IPS-18a (cell line): ENCODE measurements at regions not wholly inside any gene's neighbourhood (a gene's known extent, or its start where the extent isn't known, plus 50 kb on each side); places are given as distances from the start of the nearest gene placed in this dataset.

Experiments used
- H3K27ac ChIP-seq: one replicate; pipeline ENCODE4 v1.5.1; 2013; ENCODE audit warnings: low read length
- H3K27me3 ChIP-seq: one replicate; pipeline ENCODE4 v1.6.1; 2013; ENCODE audit warnings: mild to moderate bottlenecking, low read length; ENCODE audit not compliant: control insufficient read depth, insufficient read depth
- H3K36me3 ChIP-seq: one replicate; pipeline ENCODE4 v1.6.1; 2013; ENCODE audit warnings: low read depth, low read length; ENCODE audit not compliant: control insufficient read depth
- H3K4me1 ChIP-seq: one replicate; pipeline ENCODE4 v1.6.1; 2013; ENCODE audit warnings: low read depth, low read length; ENCODE audit not compliant: control insufficient read depth
- H3K4me3 ChIP-seq: one replicate; pipeline ENCODE4 v1.5.1; 2013; ENCODE audit warnings: low read length
- H3K9ac ChIP-seq: one replicate; pipeline ENCODE4 v1.6.1; 2013; ENCODE audit warnings: mild to moderate bottlenecking, low read length, moderate library complexity
- H3K9me3 ChIP-seq: one replicate; pipeline ENCODE4 v1.6.1; 2013; ENCODE audit warnings: low read depth, low read length; ENCODE audit not compliant: control insufficient read depth

DNA sequence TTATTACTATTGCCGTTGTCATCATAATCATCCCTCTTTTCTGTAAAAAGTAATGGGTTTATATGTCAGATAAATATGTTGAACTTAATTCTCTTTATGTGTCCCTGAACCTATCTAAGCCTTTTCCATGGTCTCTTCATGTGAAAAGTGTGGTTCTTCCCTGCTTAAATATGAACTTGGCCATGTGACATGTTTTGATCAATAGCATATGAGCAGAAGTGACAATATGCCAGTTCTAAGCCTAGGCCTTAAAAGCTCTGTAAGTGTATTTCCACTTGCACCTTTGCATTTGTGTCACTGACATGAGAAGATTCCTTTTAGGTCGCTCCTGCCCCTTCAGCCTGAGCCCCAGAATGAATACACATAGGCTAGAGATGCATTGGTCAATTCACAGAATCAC lies 188.4 kb upstream of the CCN2 start:
- Histone ChIP-seq H3K36me3 (no peaks in the 10 kb centered on the region), H3K9ac (no peak overlapping the region), H3K9me3 (no peaks in the 10 kb centered on the region), H3K4me3 (no peak overlapping the region), H3K27me3 (no peaks in the 10 kb centered on the region), H3K27ac (no peak overlapping the region), H3K4me1 (no peaks in the 10 kb centered on the region)

- Histone ChIP-seq H3K4me3 (no peak overlapping the region), H3K27me3 (no peaks in the 10 kb centered on the region)
These were observed 185.8 kb upstream of the CCN2 start for GRCh38 chr6:132136981-132137380.

GRCh38 chr6:132135409-132135808 lies 184.2 kb upstream of the CCN2 start:
- Histone ChIP-seq H3K9ac (no peak overlapping the region), H3K9me3 (no peaks in the 10 kb centered on the region), H3K27ac (no peak overlapping the region), H3K4me1 (peaks cover 32% of the 10 kb centered on the region), H3K27me3 (no peaks in the 10 kb centered on the region), H3K4me3 (no peak overlapping the region), H3K36me3 (no peaks in the 10 kb centered on the region)

More at GRCh38 chr6:132136981-132137380, 185.8 kb upstream of the CCN2 start:
- no peak overlapping the region for H3K9ac ChIP-seq
- H3K4me1 ChIP-seq, result peaks cover 18% of the 10 kb centered on the region
- no peaks in the 10 kb centered on the region for H3K36me3 ChIP-seq
- H3K9me3 ChIP-seq, result no peaks in the 10 kb centered on the region
- H3K27ac ChIP-seq, result no peak overlapping the region

DNA sequence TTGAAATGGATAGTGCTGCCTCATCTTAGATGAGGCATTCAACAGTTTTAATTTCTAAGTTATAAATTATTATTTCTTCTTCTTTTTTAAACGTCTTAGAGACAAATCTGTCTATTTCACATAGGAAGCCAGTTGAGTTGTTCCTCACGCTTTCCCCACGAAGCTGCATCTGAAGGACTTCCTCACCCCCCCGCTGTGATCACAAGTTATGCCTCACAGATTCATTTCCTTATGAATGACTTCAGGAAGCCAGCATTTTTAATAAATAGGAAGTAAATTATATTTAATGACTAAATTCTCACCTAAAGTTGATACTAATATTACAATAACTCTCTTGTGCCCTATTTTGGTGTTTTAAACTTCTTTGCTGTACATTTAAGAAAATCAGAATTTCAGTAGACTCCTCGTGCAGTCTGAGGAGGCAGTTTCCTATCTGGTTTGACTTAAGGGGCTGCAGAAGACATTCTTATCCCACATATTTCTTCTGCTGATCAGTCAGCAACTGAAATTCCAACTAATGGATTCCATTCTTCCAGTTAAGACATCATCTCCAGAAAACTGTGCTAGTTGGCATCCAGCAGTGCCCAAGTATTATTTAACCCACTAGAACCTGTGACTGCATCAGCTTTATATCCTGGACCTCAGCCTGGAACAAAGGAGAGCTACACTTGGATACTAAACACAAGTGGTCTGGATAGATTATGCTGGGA lies 182.7 kb upstream of the CCN2 start:
- no peaks in the 10 kb centered on the region for H3K27me3 ChIP-seq
- H3K36me3 ChIP-seq, result no peaks in the 10 kb centered on the region
- no peak overlapping the region for H3K4me3 ChIP-seq
- H3K9me3 ChIP-seq, result no peaks in the 10 kb centered on the region
- H3K9ac ChIP-seq, result no peak overlapping the region
- H3K27ac ChIP-seq, result no peak overlapping the region
- peaks cover 32% of the 10 kb centered on the region for H3K4me1 ChIP-seq

DNA sequence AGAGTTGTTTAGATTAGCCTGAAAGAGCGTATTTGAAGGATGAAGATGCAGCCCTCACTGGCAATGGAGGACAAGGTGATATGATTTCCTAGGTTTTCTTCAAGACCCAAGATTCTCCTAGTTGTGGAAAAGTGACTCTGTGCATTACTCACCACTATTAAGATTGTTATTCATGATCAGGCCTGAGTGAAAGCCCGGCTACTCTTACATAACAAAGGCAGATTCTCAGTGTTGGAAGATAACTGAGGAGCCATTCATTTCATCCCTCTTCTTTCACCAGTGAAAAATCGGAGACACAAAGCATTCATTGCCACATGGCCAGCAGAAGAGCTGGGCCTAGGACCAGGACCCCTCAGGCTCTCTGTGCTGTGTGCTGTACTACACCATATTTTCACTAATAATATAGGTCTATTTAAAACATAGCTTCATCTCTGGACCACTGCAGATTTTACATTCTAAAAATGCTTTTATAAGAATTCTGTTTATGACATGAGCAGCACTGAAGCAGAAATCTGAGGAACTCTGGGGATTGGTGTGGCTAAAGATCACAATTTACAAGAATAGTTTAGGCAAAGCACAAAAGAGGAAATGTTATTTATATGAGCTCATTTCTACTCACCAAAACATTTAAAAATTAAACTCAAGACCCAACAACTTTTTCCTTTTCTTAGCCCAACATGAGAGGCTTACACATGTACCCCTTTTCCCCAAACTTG lies 181.9 kb upstream of the CCN2 start:
- Histone ChIP-seq H3K27me3 (no peaks in the 10 kb centered on the region), H3K4me3 (no peak overlapping the region), H3K27ac (no peak overlapping the region), H3K9me3 (no peaks in the 10 kb centered on the region), H3K9ac (no peak overlapping the region), H3K4me1 (peaks cover 32% of the 10 kb centered on the region), H3K36me3 (no peaks in the 10 kb centered on the region)

DNA sequence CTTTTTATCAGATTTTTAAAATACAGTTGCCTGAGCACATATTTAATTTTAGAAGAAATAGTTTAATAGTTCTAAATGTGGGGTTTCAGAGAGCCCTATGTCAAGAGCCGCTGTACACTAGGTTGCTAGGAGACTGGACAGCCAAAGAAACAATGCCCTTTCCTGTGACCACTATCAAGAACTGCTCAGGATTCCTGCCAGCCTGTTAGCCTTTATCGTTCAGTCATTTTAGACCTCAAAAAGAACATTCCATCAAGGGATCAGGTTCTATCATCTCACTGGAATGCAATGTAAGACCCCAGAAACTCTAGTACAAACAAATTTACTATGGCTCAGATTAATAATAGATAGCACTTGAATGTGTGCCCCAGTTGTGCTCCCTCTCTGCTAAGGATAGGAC lies 181.2 kb upstream of the CCN2 start:
- Histone ChIP-seq H3K27ac (no peak overlapping the region), H3K9ac (no peak overlapping the region), H3K4me1 (peaks cover 32% of the 10 kb centered on the region), H3K4me3 (no peak overlapping the region), H3K36me3 (no peaks in the 10 kb centered on the region), H3K9me3 (no peaks in the 10 kb centered on the region), H3K27me3 (no peaks in the 10 kb centered on the region)

DNA sequence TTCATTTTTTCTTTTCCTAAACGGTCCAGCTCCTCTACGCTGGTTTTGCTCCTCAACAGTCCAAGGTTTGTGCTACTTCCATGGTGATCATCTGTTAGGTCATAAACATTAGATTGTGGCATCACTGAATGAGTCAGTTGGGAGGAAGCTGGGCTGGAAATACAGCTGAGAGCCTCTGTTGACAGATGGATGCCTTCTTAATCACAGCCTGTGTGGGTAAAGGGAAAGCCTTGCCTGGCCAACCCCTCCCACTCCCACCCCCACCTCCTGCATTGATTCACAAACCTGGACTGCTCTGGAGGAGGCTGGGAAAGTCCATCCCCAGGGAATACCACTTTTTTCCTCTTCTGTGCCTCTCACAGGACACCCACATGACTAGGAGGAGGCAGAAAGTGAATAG lies 180.6 kb upstream of the CCN2 start:
- Histone ChIP-seq H3K27me3 (no peaks in the 10 kb centered on the region), H3K27ac (no peak overlapping the region), H3K4me3 (no peak overlapping the region), H3K9me3 (no peaks in the 10 kb centered on the region), H3K4me1 (peaks cover 32% of the 10 kb centered on the region), H3K9ac (no peak overlapping the region), H3K36me3 (no peaks in the 10 kb centered on the region)

DNA sequence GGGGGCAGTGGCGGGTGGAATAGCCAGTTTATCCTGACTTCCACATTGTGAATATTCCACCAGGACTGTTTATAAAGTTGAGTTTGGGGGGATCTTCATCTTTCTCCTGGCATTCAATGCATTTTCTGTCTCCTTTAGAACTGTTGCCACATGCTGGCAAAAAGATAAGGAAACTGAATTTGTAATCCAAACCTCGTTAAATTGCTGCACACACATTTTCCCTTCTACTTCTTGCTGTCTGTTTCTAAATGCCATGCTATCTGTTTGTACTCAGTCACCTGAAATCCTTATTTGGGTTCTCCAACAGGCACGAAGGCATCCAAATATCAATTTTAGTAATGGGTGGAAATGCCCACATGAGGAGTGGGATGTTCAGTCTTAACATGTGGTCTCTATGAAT lies 180.2 kb upstream of the CCN2 start:
- no peak overlapping the region for H3K27ac ChIP-seq
- H3K27me3 ChIP-seq, result no peaks in the 10 kb centered on the region
- no peaks in the 10 kb centered on the region for H3K36me3 ChIP-seq
- no peak overlapping the region for H3K4me3 ChIP-seq
- H3K9me3 ChIP-seq, result no peaks in the 10 kb centered on the region
- peaks cover 32% of the 10 kb centered on the region for H3K4me1 ChIP-seq
- H3K9ac ChIP-seq, result no peak overlapping the region

GRCh38 chr6:132130626-132131298 lies 179.6 kb upstream of the CCN2 start:
- Histone ChIP-seq H3K4me1 (peaks cover 32% of the 10 kb centered on the region), H3K36me3 (no peaks in the 10 kb centered on the region), H3K9ac (no peak overlapping the region), H3K27me3 (no peaks in the 10 kb centered on the region), H3K9me3 (no peaks in the 10 kb centered on the region), H3K4me3 (no peak overlapping the region), H3K27ac (no peak overlapping the region)

DNA sequence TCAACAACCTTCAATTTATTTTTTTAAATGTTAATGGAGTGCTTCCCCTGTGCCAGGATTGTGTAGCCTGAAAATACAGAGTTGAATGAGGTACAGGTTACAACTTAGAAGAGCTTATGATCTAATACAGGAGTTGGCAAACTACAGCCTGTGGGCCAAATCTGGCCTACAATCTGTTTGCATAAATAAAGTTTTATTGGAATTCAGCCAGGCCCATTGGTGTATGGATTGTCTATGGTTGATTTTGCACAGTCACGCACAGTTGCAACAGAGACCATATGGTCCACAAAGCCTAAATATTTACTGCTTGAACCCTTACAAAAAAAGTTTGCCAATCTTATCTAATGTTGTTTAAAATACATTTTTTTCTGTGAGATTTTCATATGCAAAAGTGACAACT lies 177.3 kb upstream of the CCN2 start:
- no peak overlapping the region for H3K9ac ChIP-seq
- H3K4me1 ChIP-seq, result peaks cover 24% of the 10 kb centered on the region
- H3K9me3 ChIP-seq, result no peaks in the 10 kb centered on the region
- no peak overlapping the region for H3K27ac ChIP-seq
- H3K27me3 ChIP-seq, result no peaks in the 10 kb centered on the region
- no peaks in the 10 kb centered on the region for H3K36me3 ChIP-seq
- H3K4me3 ChIP-seq, result no peak overlapping the region

GRCh38 chr6:132126150-132126549 lies 175.0 kb upstream of the CCN2 start:
- H3K36me3 ChIP-seq, result no peaks in the 10 kb centered on the region
- H3K4me1 ChIP-seq, result peaks cover 5% of the 10 kb centered on the region
- no peaks in the 10 kb centered on the region for H3K27me3 ChIP-seq
- no peak overlapping the region for H3K9ac ChIP-seq
- H3K27ac ChIP-seq, result no peak overlapping the region
- H3K4me3 ChIP-seq, result no peak overlapping the region
- no peaks in the 10 kb centered on the region for H3K9me3 ChIP-seq
